ENCODE measurements at regions not wholly inside any gene's neighbourhood (a gene's known extent, or its start where the extent isn't known, plus 50 kb on each side); places are given as distances from the start of the nearest gene placed in this dataset.

DNA sequence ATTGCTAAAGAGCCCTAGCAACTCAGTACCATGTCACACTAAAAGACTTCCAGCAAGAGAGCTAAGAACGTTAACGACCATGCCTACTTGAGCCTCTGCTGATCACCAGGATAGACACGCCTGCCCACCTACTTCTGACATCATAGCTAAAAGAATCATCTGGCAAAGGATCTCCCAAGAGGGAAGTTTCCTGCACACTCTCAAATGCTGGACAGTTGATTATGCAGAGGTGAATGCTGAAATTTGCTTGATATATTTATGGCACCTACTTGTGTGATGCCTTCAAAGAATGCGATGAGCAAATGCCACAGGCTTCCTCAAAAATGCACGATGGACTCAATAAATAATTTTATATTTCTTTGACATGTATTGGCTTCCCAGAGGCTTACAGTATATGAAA lies 113.6 kb downstream of the GALC start:
- no peak for DNase-seq

DNA sequence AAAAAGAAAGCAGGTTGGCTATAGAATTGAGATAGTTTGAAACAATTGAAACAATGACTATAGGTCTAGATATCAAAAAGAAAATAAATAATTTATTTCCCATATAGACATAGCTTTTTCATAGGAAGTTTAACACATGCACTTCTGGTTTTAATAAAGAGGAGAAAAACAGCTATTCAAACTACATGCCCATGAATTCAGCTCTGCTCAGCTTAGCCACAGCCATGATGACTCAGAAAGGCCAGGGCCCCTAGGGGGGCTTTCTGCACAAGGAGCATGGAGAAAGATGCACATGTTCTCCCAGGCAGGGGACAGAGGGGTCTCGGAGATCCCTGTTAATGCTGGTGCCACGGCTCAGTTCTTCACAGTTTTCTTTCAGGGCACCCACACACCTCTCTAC lies 114.0 kb downstream of the GALC start:
- DNase-seq, result no peak

DNA sequence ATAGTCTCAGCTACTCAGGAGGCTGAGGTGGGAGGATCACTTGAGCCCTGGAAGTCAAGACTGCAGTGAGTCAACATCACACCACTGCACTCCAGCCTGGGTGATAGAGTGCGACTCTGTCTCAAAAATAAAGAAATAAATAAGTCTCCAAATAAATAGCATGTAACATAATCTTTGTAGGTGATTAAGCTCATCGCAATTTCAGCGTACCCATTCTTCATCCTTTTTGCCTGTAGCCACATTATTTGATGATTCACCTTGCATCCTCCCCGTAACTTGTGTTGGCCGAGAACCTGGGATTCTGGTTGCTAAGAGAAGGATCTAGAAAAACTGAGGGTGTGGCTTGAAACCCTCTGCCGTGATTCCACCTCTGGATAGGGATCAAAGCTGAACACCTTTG lies 115.1 kb downstream of the GALC start:
- no peak for DNase-seq

DNA sequence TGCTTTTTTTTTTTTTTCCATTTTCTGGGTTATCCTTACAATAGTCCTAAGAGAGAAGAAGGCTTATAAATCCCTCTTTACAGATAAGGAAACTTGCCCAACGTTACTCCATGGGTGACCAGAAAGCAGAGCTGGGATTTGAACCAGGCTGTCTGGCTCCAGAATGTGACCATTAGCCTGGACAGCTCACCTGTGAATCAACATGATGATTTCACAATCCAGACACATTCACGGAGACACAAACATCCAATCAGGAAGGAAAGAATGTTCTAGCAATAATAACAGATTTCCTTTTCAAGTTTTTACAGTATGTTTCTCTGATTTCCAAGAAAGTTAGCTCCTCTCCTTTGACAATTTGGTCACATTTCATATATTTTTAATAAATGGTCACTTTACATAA lies 118.3 kb downstream of the GALC start:
- DNase-seq, result no peak

DNA sequence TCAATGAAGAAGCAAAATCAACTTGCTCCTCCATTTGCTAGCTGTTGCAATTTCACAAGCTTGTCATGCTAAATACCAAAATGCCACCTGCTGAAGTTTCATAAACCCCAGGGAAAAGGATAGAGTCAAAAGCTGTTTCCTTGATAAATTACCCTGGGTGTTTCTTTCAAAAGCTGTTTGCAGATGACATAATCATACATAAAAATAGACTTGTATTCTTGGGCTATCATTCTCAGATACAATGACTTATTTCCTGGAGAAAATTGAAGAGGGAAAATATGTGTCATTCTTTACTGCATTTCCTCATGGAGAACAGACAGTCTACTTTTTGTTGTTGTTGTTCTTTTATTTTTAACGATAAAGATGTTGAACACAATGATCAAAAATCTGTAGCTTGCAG lies 119.2 kb downstream of the GALC start:
- no peak for DNase-seq

DNA sequence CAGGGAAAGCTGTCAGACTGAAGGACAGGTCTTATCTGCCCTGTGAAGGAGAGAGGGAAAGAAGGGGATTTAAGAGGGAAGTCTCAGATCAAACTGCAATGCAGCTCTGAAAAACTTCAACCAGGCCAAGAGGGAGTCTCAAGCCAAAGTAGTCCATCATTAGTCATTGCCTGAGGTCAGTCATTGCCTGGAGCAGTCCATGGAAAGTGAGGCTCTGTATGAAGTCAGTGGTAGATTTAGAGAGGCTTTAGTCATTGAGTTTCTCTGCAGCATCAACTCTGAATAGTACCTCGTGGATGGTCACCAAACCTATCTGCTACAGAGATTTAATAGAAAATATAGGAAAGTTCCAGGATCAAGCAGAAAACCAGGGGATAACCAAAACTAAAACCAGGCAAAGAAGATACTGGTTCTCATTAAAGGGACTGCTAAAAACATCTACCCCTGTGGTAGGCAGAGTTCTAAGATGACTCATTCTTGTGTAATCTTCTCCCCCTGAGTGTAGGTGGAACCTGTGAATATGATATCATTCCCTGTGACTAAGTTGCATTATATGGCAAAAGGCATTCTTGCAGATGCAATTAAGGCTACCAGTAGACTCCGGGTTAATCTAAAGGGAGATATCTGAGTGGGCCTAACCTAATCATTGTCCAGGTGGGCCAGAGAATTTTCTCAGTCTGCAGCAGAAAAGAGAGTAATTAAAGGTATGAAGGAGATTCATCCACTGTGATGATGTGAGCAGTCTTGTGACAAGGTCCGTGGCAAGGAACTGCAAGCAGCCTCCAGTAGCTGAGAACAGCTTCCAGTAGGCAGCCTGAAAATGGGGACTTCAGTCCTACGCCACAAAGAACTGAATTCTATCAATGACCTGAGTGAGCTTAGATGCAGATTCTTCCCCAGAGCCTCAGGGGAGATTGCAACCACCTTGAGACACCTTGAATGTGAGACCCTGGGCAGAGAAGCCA lies 123.1 kb downstream of the GALC start:
- no peak for DNase-seq

DNA sequence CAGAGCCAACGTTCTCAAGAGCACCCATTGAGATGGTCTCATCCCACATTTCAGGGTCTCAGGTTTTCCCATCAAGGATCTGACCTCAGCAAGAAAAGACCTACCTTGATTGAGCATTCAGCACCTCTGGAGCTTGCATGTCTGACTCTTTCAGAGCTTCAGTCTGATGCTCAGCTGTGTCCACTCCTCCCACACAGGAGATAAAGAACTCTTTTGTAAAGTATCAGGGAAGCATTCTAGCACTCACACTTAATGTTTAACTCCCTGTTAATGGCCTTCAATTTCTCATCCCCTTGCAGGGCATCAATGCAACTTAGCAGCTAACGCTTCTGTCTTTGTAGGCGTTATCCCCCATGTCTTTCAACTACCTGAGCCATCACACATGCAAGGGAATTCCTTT lies 124.1 kb downstream of the GALC start:
- no peak for DNase-seq

DNA sequence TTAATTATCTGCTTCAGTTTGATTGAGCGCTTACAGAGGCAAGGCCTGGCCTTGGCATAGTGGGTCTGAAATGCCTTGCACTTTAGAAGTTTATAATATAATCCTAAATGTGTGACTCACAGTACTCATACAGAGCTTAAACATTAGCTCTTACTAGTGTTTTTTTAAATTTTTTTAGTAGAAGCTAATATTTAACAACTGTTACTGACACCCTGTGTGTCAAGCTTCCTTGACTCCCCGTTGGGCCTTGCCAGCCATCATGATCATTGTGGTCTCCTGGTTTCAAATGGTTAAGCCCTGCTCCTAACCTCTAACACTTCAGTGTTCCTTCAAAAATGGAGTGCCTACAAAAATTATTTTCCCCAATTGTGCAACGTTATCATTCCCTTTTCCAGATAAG lies 126.9 kb downstream of the GALC start:
- DNase-seq, result no peak

DNA sequence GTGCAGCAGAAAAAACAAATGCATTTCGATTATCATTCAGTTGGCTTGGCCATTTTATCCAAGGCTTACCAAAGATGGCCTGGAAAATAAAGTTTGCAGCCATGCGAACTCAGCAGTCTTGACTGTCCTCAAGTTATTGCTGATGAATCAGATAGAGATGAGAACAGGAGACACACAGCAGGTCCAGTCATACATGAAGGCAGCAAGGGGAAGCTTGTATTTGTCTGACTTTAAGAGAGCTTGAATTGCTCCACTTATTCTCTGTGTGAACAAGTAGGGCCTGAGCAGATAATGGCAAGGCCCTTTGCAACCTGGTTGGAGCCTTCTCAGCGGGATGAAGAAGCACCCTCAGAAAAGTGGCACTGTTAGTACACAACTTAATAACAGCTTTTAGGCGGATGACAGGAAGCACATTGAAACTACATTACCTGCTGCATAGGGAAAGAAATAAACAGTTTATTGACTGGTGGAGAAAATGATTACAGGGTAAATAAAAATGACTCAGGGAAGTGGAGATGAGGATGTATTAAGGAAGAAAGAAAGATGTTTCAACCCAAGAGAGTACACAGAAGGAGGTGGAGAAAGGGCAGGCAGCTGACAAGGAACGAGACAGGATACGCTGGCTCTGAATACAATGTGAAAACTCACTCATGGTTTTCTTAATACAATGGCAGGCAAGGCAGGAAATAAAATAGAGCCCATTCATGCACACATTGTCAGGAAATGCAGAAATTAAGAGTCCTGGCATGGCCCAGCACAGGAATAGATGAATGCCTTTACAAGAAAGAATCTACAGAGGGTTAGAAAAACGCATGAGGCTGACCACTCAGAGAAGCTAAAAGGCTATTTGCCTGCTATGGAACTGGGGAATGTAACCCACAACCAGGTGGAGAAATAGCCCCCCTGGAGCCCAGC lies 128.4 kb downstream of the GALC start:
- no peak for DNase-seq

DNA sequence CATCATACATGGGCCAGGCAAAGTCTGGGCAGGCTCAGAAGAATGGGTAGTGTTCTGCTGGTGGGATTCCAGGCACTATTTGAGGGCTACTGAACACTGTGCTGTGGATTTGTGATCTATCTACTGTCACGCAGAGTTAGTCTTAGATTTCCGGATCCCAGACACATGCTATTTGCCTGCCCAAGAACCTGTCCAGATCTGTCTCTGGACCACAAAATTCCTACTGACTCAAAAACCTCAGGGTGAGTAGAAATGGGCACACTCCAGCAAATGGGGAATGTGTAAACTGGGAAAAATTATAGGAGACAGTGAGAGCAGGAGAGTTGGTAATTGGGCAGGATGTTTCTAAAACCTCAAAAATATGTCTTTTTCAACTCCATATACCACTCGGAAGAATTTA lies 129.9 kb downstream of the GALC start:
- no peak for DNase-seq

DNA sequence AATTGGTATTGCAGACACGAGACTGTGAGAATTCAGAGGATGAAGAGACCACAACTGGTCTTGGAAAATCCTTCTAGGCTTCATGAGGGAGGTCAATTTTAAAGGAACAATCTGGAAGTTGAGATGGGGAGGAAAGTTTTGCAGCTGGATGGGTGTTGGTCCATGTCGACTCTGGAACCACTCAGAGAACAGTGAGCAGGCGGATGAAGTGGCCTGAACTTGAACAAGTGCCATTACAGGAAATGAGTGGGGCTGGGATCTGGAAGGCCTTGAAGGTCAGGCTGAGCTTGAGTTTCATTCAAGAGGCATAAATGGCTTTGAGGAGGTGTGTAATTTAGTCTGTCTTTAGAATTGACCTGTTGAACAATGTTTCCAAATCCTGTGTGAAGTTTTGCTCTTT lies 140.9 kb downstream of the GALC start:
- no peak for DNase-seq

DNA sequence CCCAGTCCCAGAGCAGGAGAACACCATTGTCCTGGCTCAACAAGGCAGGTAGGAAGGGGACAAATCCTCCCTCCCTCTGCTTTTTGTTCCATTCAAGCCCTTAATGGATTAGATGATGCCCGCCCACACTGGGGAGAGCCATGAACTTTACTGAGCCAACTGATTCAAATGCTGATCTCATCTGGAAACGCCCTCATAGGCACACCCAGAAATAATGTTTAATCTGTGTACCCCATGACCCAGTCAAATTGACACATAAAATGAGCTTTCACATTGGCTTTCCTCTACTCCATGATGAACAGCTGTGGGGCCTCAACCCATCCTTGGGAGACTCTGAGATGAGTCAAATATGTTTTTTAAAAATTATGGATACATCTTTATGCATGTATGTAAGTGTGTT lies 141.8 kb downstream of the GALC start:
- DNase-seq, result no peak

DNA sequence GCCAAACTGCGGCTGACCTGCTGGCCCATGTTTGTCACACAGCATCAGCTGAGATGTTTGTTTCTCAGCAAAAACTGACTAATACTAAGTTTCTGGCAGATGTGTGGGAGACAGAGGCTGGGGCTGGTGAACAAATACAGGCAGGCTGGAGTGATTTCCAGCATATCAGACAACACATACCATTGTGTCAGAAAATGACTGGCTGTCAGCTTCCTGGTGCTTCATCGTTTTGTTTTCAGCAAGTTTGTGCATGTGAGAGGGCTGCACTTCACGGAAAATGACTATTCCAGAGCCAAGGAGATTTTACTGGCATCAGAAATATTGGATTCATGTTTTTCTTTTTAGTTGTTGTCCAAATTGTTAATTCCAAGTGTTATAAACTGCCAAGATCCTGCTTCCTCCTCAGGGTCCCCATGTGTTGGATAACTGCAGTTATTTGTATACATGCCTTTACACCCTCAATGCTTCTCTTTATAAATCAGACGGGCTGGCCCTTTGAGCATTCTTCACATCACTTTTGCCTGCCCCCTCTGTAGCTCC lies 145.7 kb downstream of the GALC start:
- no peak for DNase-seq

DNA sequence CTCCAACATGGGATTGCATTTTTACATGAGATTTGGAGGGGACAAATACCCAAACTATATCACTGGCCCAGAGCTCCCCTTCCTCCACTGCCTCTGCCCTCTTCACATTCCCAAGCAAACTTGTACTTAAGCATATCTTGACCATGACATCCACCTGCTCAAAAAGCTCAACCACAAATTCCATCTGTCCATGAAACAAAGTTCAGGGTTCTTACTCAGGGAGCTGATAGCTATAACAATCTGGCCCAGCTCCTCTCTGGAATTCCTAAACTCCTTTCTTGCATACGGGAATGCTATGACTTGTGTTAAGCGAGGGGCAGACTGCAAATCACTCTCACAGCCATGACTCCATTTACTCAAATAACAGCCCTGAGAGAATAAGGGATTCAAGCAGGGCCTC lies 152.1 kb downstream of the GALC start:
- DNase-seq, result no peak

DNA sequence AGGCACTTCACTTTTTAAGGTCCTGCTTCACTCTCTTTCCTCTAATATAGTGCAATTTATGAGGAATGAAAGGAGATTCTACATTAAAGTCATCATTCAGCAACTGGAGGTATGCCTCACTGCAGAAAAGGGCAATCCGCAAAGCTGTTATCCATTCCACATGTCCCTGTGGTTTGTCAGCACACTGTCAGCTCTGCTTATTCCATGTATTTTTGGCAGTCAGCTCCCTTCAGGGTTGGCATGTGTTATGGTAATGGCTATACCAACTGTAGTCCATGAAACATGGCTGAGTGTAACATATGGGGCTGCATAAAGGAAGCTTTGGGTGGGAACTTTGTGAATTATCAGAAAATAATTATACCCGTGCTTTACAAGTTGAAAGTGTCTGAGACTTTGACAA lies 154.1 kb downstream of the GALC start:
- no peak for DNase-seq

DNA sequence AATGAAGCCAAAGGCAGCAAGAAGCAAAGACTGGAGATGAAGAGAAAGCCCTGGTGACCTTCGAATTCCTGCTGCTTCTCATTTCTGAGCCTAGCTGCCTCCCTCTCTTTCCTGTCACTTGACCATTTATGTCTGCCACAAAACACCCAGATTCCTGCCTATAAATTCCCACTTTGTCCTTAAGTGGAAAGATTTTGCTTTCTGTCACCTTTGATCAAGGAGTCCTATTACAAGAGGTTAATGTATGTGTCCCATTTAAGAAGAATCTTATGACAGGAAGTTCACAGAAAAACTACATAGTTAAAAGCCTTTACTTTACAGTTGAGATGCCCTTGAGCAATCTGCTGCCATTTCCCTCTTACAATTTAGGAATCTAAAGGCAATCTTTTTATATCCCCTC lies 155.7 kb downstream of the GALC start:
- no peak for DNase-seq

DNA sequence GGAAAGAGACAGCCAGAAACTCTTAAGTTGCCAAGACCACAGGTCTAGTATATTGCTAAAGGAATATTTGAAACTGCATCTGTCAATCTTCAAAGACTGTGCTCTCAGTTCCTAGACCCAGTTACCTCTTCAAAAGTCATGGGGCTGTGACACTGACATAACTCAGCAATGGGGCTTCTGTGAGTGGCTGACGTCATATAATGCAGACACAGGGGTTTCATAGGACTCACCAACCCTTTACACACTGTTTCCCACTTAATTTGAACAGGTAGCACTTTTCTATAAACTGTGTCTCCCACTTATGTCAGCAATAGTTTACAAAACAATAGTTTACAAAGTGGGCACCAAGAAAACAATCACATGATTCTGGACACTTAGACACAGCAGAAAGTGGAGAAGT lies 158.4 kb downstream of the GALC start:
- no peak for DNase-seq

DNA sequence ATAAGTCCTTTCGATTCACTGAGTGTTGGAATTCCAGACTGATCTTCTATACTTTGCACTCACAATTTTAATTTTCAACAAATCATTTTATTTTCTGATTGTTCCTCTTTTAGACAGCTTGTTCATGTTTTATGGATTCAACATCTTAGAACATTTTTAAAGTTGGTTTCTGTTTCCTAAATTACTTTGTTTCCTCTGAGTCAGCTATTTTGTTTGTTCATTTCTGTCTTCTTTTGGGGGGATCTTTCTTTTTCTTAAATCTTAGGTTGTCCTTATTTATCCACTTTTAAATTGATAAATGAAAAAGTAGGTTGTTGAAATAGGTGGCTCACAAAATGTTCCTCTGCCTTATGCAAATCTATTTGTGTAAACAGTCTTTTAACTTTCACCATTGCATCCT lies 160.0 kb downstream of the GALC start:
- no peak for DNase-seq

DNA sequence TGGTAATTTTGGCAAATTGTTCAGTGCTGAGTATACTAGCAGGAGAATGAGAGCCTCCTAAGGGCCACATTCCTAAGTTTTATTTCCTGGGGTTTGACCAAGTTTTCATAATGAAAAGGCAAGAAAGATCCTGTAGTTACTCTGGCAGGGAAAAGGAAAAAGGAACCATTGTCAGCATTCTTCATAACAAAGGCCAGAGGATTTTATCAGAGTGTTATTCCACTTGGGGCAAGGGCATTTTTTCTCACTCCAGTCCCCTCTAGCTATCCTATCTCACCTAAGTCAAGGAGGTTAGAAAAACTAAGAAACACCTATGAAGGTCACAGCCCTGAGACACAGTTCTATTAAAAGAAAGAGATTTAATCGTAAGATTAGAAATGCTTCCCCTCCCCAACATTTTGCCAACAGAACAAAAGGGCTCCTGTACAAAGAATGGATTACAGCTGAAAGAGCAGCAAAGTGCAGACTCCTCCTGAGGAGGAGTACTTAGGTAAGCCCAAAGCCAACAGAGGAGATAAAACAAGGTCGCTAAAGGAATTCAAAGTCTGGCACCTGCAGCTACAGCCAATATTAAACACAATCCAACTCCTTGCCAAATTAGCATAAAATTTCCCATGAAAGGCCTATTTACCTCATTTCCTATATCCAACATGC lies 162.4 kb downstream of the GALC start:
- DNase-seq, result no peak

DNA sequence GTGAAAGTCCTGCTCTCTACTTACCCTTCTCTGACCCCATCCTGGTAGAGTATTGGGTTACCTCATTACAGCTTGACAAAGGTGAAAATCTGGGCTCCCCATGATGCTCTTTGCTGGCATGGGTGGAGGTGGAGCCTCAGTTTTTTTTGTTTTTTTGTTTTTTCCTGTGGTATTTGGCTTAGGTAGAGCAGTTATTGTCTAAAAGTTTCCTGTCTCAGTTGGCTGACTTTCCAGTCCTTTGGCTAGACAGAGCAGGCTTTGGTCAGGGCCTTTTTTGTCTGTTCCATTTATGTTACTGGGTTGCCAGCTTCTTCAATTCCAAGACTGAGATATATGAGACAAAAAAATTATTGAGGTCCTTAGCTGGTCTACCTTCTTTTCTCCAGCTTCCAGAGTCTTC lies 163.4 kb downstream of the GALC start:
- DNase-seq, result no peak

DNA sequence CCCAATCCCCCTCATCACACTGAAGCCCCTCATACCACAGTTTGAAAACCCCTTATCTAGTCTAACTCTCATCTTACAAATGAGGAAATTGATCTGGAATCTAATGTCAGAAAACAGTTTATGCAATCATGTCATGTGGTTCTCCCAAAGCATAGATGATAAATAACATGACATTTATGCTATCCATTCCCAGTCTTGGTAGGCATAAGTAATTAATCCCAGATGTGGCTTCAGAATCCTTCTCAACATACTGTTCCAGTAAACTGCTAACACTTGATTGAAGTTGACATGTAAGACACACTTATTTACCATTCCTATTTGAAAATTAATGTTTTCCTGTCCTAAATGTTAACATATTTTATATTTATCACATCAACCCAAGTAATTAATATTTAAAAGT lies 168.7 kb downstream of the GALC start:
- no peak for DNase-seq

DNA sequence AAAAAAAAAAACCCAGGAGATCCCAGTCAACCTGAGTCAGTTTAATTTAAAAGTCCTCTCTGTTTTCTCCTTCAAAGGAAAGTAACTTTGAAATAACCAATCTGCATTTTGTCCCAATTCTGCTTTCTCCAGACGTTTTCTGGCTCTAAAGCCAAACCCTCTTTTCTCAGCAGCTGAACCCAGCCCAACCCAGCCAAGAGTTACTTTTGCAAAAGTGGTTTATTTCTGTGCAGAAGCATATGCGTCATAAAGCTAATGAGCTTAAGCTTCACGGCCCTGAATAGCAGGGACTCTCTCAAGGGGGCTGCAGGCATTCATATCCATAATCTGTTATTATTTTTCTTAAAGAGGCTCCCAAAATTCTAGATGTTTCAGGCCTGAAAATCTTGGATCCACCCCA lies 176.6 kb downstream of the GALC start:
- DNase-seq, result no peak

DNA sequence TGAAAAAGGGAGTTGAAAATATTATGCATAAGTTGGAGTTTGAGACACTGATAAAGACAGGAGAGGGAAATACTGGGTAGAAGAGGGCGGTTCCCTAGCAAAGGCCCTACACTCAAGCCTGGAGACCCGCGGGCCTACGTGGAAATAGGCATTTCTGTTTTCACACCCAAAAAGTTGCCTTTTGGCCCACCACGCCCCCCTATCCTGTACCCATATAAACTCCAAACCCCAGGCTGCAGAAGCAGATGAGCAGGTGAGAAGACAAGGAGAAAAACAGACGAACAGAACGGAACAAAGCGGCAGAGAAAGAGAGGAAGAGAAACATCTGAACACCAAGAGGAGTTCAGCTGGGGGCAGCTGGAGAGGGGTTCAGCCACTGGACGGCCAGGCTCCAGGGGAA lies 177.9 kb downstream of the GALC start:
- no peak for DNase-seq

Data from islet precursor cell (in vitro differentiated cells).